AG09319 (cell line): ENCODE measurements at regions not wholly inside any gene's neighbourhood (a gene's known extent, or its start where the extent isn't known, plus 50 kb on each side); places are given as distances from the start of the nearest gene placed in this dataset.

Experiments
- DNase-seq: peaks from one replicate; pipeline ENCODE4 v3.0.0-alpha.2; 2010; ENCODE audit warnings: low read depth; ENCODE audit errors: extremely low read depth
- CTCF ChIP-seq: IDR thresholded peaks from 2 replicates; pipeline ENCODE4 v1.5.1; 2011; ENCODE audit warnings: low read depth, mild to moderate bottlenecking, inconsistent platforms, low read length, moderate library complexity

DNA sequence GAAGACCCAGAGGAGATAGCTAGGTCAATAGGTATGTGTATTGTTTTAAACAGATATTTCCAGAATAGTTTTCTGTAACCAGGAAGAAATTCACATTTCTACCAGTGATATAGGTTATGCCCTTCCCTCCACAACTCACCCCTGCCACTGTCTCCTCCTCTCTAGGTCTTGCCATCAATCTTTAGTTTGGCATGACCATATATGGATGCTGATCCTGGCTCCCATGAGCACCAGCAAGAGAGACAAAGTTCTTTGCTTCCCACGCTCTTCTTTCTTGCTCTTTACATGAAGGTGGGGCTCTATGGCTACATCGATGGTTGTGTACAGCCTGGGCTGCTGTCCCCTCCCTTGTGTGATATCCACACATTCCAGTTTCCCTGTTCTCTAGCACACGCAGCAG lies 459.4 kb upstream of the ID4 start:
- TF ChIP-seq CTCF = no peak

DNA sequence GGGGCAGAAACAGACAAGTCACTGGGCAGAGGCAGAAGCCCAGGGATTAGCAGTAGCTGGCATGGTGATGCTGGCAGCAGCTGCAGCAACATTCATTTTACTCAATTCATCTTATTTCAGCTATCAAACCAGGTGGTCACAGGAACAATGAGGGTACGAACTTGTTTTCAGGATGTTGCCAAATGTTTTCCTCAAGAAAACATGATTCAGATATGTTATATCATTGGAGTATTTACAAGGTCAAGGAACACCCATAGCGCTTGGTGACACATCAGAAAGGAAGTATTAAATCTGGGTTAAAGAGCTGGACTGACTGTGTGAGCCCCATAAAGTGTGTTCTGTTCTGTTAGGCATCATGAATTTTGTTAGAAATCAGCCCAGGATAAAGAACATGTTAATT lies 456.9 kb upstream of the ID4 start:
- TF ChIP-seq CTCF = no peak
- DNase-seq = no peak

More for the DNA sequence above, 459.4 kb upstream of the ID4 start:
- DNase-seq = no peak

DNA sequence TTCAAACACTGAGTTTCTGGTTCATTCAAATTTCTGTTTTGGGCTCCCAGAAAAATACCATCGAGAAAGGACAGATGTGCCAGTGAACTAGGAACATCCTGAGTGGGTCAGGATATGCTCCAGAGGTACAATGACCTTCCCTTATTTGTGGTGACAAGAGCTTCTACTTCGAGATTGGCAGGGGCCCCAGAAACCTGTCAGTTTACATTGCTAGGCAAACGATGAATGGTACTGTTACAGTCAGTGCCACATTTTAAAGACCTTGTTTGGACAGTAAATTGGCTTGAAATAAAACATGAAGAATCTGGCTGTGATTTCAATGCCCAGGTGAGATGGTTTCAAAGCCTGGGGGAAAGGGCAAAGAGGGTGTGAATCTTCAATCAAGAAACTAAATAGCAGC lies 454.5 kb upstream of the ID4 start:
- TF ChIP-seq CTCF = no peak

DNA sequence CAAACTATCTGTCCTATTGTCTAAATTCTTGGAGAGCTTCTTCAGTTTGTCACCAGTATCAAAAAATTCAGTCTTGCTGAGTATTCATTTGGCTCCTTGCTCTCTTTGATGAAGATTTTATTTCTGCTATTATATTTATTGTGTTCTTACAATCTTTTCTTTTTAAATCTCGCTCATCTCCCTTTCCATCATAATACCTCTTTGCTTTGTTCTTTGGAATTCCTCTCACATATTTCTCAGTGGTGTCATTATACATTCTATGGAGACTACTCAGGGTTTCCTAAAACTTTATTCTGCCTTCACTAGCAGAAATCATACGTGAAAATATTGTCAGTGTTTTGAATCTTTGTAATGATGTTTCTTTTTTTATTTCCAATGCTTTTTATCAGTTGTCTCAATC lies 445.2 kb upstream of the ID4 start:
- no peak for DNase-seq

More for the DNA sequence above, 454.5 kb upstream of the ID4 start:
- DNase-seq = no peak

GRCh38 chr6:19394051-19394450 lies 443.1 kb upstream of the ID4 start:
- no peak for DNase-seq
- TF ChIP-seq CTCF = no peak

More for the DNA sequence above, 445.2 kb upstream of the ID4 start:
- no peak for TF ChIP-seq CTCF

- no peak for DNase-seq
- TF ChIP-seq CTCF = no peak
These were observed 442.5 kb upstream of the ID4 start for GRCh38 chr6:19394687-19395086.

DNA sequence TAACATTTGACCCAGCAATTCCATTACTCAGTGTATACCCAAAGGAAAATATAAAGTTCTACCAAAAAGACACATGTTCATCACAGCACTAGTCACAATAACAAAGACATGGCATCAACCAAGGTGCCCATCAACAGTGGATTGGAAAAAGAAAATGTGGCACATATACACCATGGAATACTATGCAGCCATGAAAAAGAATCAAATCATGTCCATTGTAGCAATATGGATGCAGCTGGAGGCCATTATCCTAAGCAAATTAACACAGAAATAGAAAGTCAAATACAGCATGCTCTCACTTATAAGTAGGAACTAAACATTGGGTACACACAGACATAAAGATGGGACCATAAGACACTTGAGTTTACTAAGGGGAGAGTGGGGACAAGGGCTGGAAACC lies 441.9 kb upstream of the ID4 start:
- no peak for TF ChIP-seq CTCF
- DNase-seq = no peak
